Hepatocyte (in vitro differentiated cells): ENCODE measurements at regions not wholly inside any gene's neighbourhood (a gene's known extent, or its start where the extent isn't known, plus 50 kb on each side); places are given as distances from the start of the nearest gene placed in this dataset.
A peak's percentile ranks its signal among the peaks of the same experiment; 100 is the strongest.

Source experiments
- DNase-seq: peaks from one replicate; pipeline ENCODE4 v3.0.0-alpha.2; 2016; ENCODE audit warnings: low spot score
- H2AFZ ChIP-seq: fragments of 200-600 bp; sonication (generic); 2 replicates; pipeline ENCODE4 v1.6.0; 2016; ENCODE audit warnings: antibody characterized with exemption, mild to moderate bottlenecking
- H3K27ac ChIP-seq: fragments of 200-600 bp; sonication (generic); 2 replicates; pipeline ENCODE4 v1.5.1; 2016; ENCODE audit warnings: mild to moderate bottlenecking
- H3K27me3 ChIP-seq: fragments of 200-600 bp; sonication (generic); 2 replicates; pipeline ENCODE4 v1.6.1; 2016
- H3K36me3 ChIP-seq: fragments of 200-600 bp; sonication (generic); replicated peaks from 2 replicates; pipeline ENCODE4 v1.5.1; 2016; ENCODE audit warnings: low read depth; ENCODE audit not compliant: insufficient read depth
- H3K4me1 ChIP-seq: fragments of 200-600 bp; sonication (generic); 2 replicates; pipeline ENCODE4 v1.5.1; 2016; ENCODE audit warnings: mild to moderate bottlenecking, moderate library complexity; ENCODE audit not compliant: insufficient read depth
- H3K4me2 ChIP-seq: fragments of 200-600 bp; sonication (generic); 2 replicates; pipeline ENCODE4 v1.6.0; 2016
- H3K4me3 ChIP-seq: fragments of 200-600 bp; sonication (generic); 2 replicates; pipeline ENCODE4 v1.5.1; 2016; ENCODE audit warnings: mild to moderate bottlenecking
- H3K79me2 ChIP-seq: fragments of 200-600 bp; sonication (generic); 2 replicates; pipeline ENCODE4 v1.6.0; 2017; ENCODE audit warnings: mild to moderate bottlenecking
- H3K9me2 ChIP-seq: fragments of 200-600 bp; sonication (generic); replicated peaks from 2 replicates; pipeline ENCODE4 v1.6.0; 2017; ENCODE audit warnings: mild to moderate bottlenecking; ENCODE audit not compliant: insufficient read depth
- H3K9me3 ChIP-seq: fragments of 200-600 bp; sonication (generic); 2 replicates; pipeline ENCODE4 v1.5.1; 2016; ENCODE audit warnings: low read depth, mild to moderate bottlenecking
- H4K20me1 ChIP-seq: fragments of 200-600 bp; sonication (generic); 2 replicates; pipeline ENCODE4 v1.6.0; 2016; ENCODE audit warnings: mild to moderate bottlenecking; ENCODE audit not compliant: insufficient read depth, poor library complexity, severe bottlenecking
- EZH2 ChIP-seq: fragments of 200-600 bp; sonication (generic); IDR thresholded peaks from 2 replicates; pipeline ENCODE4 v1.6.1; 2016; ENCODE audit warnings: antibody characterized with exemption, mild to moderate bottlenecking, borderline replicate concordance
- EZH2phosphoT487 ChIP-seq: fragments of 200-600 bp; sonication (generic); IDR thresholded peaks from one replicate; pipeline ENCODE4 v1.6.1; 2018; ENCODE audit warnings: antibody characterized with exemption, mild to moderate bottlenecking, low read depth, moderate library complexity; ENCODE audit not compliant: unreplicated experiment, severe bottlenecking
- WGBS: methylation state at CpG from one replicate; pipeline ENCODE4 v1.1.6; 2016; ENCODE audit warnings: low lambda C conversion rate; ENCODE audit errors: missing lambda C conversion rate; 5-methylcytosine and 5-hydroxymethylcytosine counted together
- TF ChIP-seq, protein P1 (sequence below): fragments of 200-600 bp; sonication (generic); IDR thresholded peaks from 2 replicates; pipeline ENCODE4 v1.5.1; 2016; ENCODE audit warnings: antibody characterized with exemption, mild to moderate bottlenecking; ENCODE audit not compliant: poor library complexity

DNA sequence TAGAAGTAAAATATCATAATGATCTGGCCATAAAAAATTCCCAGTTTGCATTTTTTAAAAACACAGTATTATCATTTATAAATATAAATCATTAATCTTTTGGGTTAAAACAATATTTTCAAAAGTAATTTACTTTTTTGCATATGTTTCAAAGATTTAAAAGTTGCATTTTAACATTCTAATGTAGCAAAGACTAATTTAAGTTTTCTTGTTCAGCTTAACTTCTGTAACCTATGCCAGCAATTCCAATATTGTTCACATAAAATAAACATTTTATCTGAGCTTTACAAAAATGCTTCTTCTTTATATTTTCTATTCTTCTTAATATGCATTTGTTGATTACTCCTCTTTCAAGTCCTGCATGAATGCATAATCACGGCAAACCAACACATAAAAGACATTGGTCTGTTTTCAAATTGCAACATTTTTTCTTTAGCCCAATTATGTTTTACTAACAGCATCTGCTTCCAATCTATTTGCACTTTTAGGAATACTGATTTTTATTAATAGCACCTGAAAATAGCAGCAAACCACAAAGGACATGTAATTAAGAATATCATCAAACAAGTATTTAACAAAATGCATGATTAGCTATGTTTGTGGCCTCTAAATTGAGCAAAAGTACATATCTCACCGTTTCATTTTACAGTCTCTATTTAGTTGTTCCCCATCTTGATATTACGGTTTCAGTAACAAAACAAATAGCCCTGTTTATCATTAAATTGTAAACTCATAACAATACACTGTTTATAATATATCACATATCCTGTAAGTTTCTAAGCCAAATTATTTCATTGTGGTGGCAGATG, 286.9 kb upstream of the NFE2L3 start:
- H3K27me3 ChIP-seq = peaks cover 67% of the 10 kb centered on the region
- TF ChIP-seq EZH2 = peak; percentile 56
- TF ChIP-seq, protein P1, sequence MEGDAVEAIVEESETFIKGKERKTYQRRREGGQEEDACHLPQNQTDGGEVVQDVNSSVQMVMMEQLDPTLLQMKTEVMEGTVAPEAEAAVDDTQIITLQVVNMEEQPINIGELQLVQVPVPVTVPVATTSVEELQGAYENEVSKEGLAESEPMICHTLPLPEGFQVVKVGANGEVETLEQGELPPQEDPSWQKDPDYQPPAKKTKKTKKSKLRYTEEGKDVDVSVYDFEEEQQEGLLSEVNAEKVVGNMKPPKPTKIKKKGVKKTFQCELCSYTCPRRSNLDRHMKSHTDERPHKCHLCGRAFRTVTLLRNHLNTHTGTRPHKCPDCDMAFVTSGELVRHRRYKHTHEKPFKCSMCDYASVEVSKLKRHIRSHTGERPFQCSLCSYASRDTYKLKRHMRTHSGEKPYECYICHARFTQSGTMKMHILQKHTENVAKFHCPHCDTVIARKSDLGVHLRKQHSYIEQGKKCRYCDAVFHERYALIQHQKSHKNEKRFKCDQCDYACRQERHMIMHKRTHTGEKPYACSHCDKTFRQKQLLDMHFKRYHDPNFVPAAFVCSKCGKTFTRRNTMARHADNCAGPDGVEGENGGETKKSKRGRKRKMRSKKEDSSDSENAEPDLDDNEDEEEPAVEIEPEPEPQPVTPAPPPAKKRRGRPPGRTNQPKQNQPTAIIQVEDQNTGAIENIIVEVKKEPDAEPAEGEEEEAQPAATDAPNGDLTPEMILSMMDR = no peak
- H3K9me2 ChIP-seq = no peaks in the 10 kb centered on the region
- no peak overlapping the region for H3K27ac ChIP-seq
- H3K79me2 ChIP-seq = no peaks in the 10 kb centered on the region
- H3K4me2 ChIP-seq = no peak overlapping the region
- H3K4me3 ChIP-seq = no peak overlapping the region
- 69% methylated on average over 3 of the region's 3 CpGs for WGBS
- no peaks in the 10 kb centered on the region for H3K36me3 ChIP-seq
- no peaks in the 10 kb centered on the region for H4K20me1 ChIP-seq
- peaks cover 3% of the 10 kb centered on the region for H3K4me1 ChIP-seq
- DNase-seq = no peak
- H2AFZ ChIP-seq = no peak overlapping the region
- H3K9me3 ChIP-seq = no peaks in the 10 kb centered on the region

DNA sequence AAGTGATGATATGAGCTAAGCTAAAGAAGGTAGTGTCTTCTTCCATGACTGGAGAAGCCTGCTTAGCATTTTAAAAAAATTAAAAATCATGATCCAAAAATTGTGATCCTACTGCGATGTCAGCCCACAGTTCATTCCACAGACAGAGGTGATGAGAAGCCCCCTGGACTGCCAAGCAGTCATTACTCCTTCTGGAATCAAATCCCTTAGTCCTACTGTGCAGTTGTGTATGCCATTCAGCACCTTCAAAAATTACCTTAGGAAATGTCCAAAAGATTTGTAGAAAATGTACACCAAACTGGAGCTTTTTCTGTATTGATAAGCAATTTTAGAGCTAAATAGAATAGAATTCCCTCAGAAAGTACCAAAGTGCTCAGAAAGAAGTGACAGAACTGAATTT, 283.5 kb upstream of the NFE2L3 start:
- 87% methylated on average over 1 of the region's 1 CpG for WGBS
- no peak overlapping the region for H3K4me2 ChIP-seq

DNA sequence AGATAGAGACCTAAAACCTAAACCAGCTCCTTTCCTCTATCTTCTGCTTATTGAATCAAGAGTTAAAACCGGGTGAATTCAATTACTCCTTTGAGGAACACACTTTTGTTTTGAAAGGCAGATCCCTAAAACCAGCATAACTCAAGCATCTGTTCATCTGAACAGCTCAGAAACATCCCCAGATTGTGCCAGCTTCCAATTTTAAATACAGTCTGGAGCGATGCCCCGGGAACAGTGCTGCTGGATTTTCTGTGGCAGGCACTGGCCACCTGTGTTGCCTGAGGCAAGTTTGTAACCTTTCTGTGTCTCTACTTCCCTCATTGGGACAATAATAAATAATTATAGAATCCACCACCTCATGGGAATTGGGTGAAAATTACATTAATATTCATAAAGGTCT, 281.4 kb upstream of the NFE2L3 start:
- Histone ChIP-seq H3K4me3 (no peak overlapping the region), H4K20me1 (no peaks in the 10 kb centered on the region), H3K27me3 (peaks cover 69% of the 10 kb centered on the region), H3K9me3 (no peaks in the 10 kb centered on the region), H3K27ac (no peak overlapping the region), H3K4me2 (no peak overlapping the region), H2AFZ (no peak overlapping the region), H3K79me2 (no peaks in the 10 kb centered on the region), H3K4me1 (no peaks in the 10 kb centered on the region), H3K9me2 (no peaks in the 10 kb centered on the region), H3K36me3 (no peaks in the 10 kb centered on the region)
- TF ChIP-seq, protein P1 = no peak
- TF ChIP-seq EZH2phosphoT487 = no peak
- TF ChIP-seq EZH2 = no peak
- 66% methylated on average over 3 of the region's 3 CpGs for WGBS
- no peak for DNase-seq

More for the DNA sequence above, 283.5 kb upstream of the NFE2L3 start:
- no peak overlapping the region for H3K4me3 ChIP-seq
- no peaks in the 10 kb centered on the region for H3K79me2 ChIP-seq
- no peaks in the 10 kb centered on the region for H3K4me1 ChIP-seq
- H3K9me3 ChIP-seq = no peaks in the 10 kb centered on the region
- H2AFZ ChIP-seq = no peak overlapping the region
- no peaks in the 10 kb centered on the region for H3K36me3 ChIP-seq
- no peaks in the 10 kb centered on the region for H3K9me2 ChIP-seq
- no peak for DNase-seq
- H3K27me3 ChIP-seq = peaks cover 87% of the 10 kb centered on the region
- no peak overlapping the region for H3K27ac ChIP-seq
- TF ChIP-seq, protein P1 = no peak
- TF ChIP-seq EZH2 = no peak
- TF ChIP-seq EZH2phosphoT487 = no peak
- H4K20me1 ChIP-seq = no peaks in the 10 kb centered on the region
